WTC11 (cell line): ENCODE measurements at regions not wholly inside any gene's neighbourhood (a gene's known extent, or its start where the extent isn't known, plus 50 kb on each side); places are given as distances from the start of the nearest gene placed in this dataset.

Experiments
- ATAC-seq: fragments of 200-7000 bp; cut with Tn5 transposase; 2 replicates; pipeline ENCODE4 v1.10.0; 2021; ENCODE audit warnings: mild to moderate bottlenecking, moderate library complexity
- CTCF ChIA-PET: fragments of 300-600 bp; sonication (Branson Sonifier 250); formaldehyde crosslinking; loops from one replicate; lab custom pipeline; 2021; ENCODE audit warnings: antibody characterized with exemption; lab: Charles Lee
- POLR2A ChIA-PET: fragments of 350-600 bp; sonication (Branson Sonifier 250); formaldehyde crosslinking; loops from one replicate; lab custom pipeline; 2021; ENCODE audit warnings: antibody characterized with exemption; lab: Charles Lee
- DNase-seq: peaks from one replicate; pipeline ENCODE4 v3.0.0; 2021; ENCODE audit warnings: low spot score
- H3K27ac Mint-ChIP-seq: 2 replicates; pipeline ENCODE4 v1.8.0; 2021; ENCODE audit warnings: mixed read lengths
- H3K27me3 Mint-ChIP-seq: 2 replicates; pipeline ENCODE4 v1.8.0; 2021; ENCODE audit warnings: low read depth, mild to moderate bottlenecking, moderate library complexity, mixed read lengths
- H3K36me3 Mint-ChIP-seq: 2 replicates; pipeline ENCODE4 v1.8.0; 2021; ENCODE audit warnings: mixed read lengths
- H3K4me1 Mint-ChIP-seq: 2 replicates; pipeline ENCODE4 v1.8.0; 2022; ENCODE audit warnings: mixed read lengths
- H3K4me3 Mint-ChIP-seq: 2 replicates; pipeline ENCODE4 v1.8.0; 2021; ENCODE audit warnings: mild to moderate bottlenecking, moderate library complexity, mixed read lengths
- H3K9me3 Mint-ChIP-seq: 2 replicates; pipeline ENCODE4 v1.8.0; 2021; ENCODE audit warnings: mixed read lengths
- AFF4 ChIP-seq: sonication (generic); formaldehyde crosslinking; IDR thresholded peaks from 2 replicates; pipeline ENCODE4 v1.8.1; 2023; ENCODE audit warnings: mild to moderate bottlenecking, missing genetic modification reagents, borderline replicate concordance
- ATF1 ChIP-seq: sonication (generic); formaldehyde crosslinking; IDR thresholded peaks from 2 replicates; pipeline ENCODE4 v1.8.1; 2023; ENCODE audit warnings: mild to moderate bottlenecking, moderate library complexity, missing genetic modification reagents
- ATF6 ChIP-seq: sonication (generic); formaldehyde crosslinking; IDR thresholded peaks from 2 replicates; pipeline ENCODE4 v1.8.1; 2023; ENCODE audit warnings: mild to moderate bottlenecking, missing genetic modification reagents
- CBFB ChIP-seq: sonication (generic); formaldehyde crosslinking; IDR thresholded peaks from 2 replicates; pipeline ENCODE4 v1.8.1; 2022; ENCODE audit warnings: mild to moderate bottlenecking, low read depth, missing genetic modification reagents
- CREM ChIP-seq: sonication (generic); formaldehyde crosslinking; IDR thresholded peaks from 2 replicates; pipeline ENCODE4 v1.8.1; 2022; ENCODE audit warnings: mild to moderate bottlenecking, missing genetic modification reagents, moderate library complexity
- FOXJ3 ChIP-seq: sonication (generic); formaldehyde crosslinking; IDR thresholded peaks from 2 replicates; pipeline ENCODE4 v1.9.0; 2021; ENCODE audit warnings: missing genetic modification reagents, mild to moderate bottlenecking, borderline replicate concordance
- FOXP1 ChIP-seq: sonication (generic); formaldehyde crosslinking; IDR thresholded peaks from 2 replicates; pipeline ENCODE4 v1.8.0; 2022; ENCODE audit warnings: missing genetic modification reagents, mild to moderate bottlenecking, moderate library complexity, borderline replicate concordance
- GABPB1 ChIP-seq: sonication (generic); formaldehyde crosslinking; IDR thresholded peaks from 2 replicates; pipeline ENCODE4 v1.8.1; 2023; ENCODE audit warnings: mild to moderate bottlenecking, missing genetic modification reagents
- IRF2 ChIP-seq: sonication (generic); formaldehyde crosslinking; IDR thresholded peaks from 2 replicates; pipeline ENCODE4 v1.8.0; 2022; ENCODE audit warnings: low read depth, missing genetic modification reagents, borderline replicate concordance
- MXD4 ChIP-seq: fragments of 250-450 bp; sonication (Bioruptor Pico); IDR thresholded peaks from 2 replicates; pipeline ENCODE4 v1.8.0; 2021; ENCODE audit warnings: mild to moderate bottlenecking, moderate library complexity, borderline replicate concordance
- NFYB ChIP-seq: sonication (generic); formaldehyde crosslinking; conservative IDR thresholded peaks from 2 replicates; pipeline ENCODE4 v1.8.0; 2022; ENCODE audit warnings: low read depth, missing genetic modification reagents
- RELA ChIP-seq: sonication (generic); formaldehyde crosslinking; IDR thresholded peaks from 2 replicates; pipeline ENCODE4 v1.8.1; 2022; ENCODE audit warnings: missing genetic modification reagents, mild to moderate bottlenecking, borderline replicate concordance
- SP1 ChIP-seq: sonication (generic); formaldehyde crosslinking; conservative IDR thresholded peaks from 2 replicates; pipeline ENCODE4 v1.8.1; 2022; ENCODE audit warnings: missing genetic modification reagents
- USF1 ChIP-seq: sonication (generic); formaldehyde crosslinking; IDR thresholded peaks from 2 replicates; pipeline ENCODE4 v1.8.0; 2022; ENCODE audit warnings: mild to moderate bottlenecking, missing genetic modification reagents
- ZNF121 ChIP-seq: sonication (generic); formaldehyde crosslinking; IDR thresholded peaks from 2 replicates; pipeline ENCODE4 v1.8.0; 2023; ENCODE audit warnings: missing genetic modification reagents
- ZNF232 ChIP-seq: sonication (generic); formaldehyde crosslinking; IDR thresholded peaks from 2 replicates; pipeline ENCODE4 v1.8.0; 2022; ENCODE audit warnings: mild to moderate bottlenecking, missing genetic modification reagents
- ZNF396 ChIP-seq: fragments of 250-450 bp; sonication (Bioruptor Pico); IDR thresholded peaks from 2 replicates; pipeline ENCODE4 v1.8.0; 2021; ENCODE audit warnings: mild to moderate bottlenecking, moderate library complexity, borderline replicate concordance
- ZSCAN18 ChIP-seq: fragments of 250-450 bp; sonication (Bioruptor Pico); IDR thresholded peaks from 2 replicates; pipeline ENCODE4 v2.1.2; 2022; ENCODE audit warnings: mild to moderate bottlenecking, moderate library complexity

- DNase-seq (no peak), ATAC-seq (no peak)
- peaks cover 7% of the 10 kb centered on the region; the same call in 1 of the 2 replicates for H3K27me3 Mint-ChIP-seq
- no peaks in the 10 kb centered on the region for H3K36me3 Mint-ChIP-seq
- peaks cover 14% of the 10 kb centered on the region for H3K9me3 Mint-ChIP-seq
- H3K27ac Mint-ChIP-seq, result no peak overlapping the region
- ChIA-PET POLR2A (no interaction called here), CTCF (no interaction called here)
- H3K4me3 Mint-ChIP-seq, result no peak overlapping the region
- peaks cover 18% of the 10 kb centered on the region for H3K4me1 Mint-ChIP-seq
- TF ChIP-seq USF1 (CRISPR knock-in tag) (no peak), SP1 (CRISPR knock-in tag) (no peak), ZNF396 (no peak), GABPB1 (CRISPR knock-in tag) (no peak), CBFB (CRISPR knock-in tag) (no peak), NFYB (no peak), CREM (no peak), ZNF121 (no peak)
Measured at GRCh38 chr6:51029561-51029960, 210.9 kb downstream of the TFAP2B start.

GRCh38 chr6:51045548-51045947, 226.9 kb downstream of the TFAP2B start:
- no peaks in the 10 kb centered on the region for H3K36me3 Mint-ChIP-seq
- no peaks in the 10 kb centered on the region for H3K27me3 Mint-ChIP-seq
- no peak for DNase-seq
- H3K4me3 Mint-ChIP-seq, result no peak overlapping the region
- no peak overlapping the region for H3K27ac Mint-ChIP-seq
- ChIA-PET POLR2A (no interaction called here), CTCF (no interaction called here)
- H3K4me1 Mint-ChIP-seq, result no peaks in the 10 kb centered on the region
- ATAC-seq, result no peak
- no peaks in the 10 kb centered on the region for H3K9me3 Mint-ChIP-seq
- TF ChIP-seq ZNF232 (CRISPR knock-in tag) (no peak), MXD4 (CRISPR knock-in tag) (no peak), ATF6 (CRISPR knock-in tag) (no peak), IRF2 (CRISPR knock-in tag) (no peak), SP1 (CRISPR knock-in tag) (no peak)

GRCh38 chr6:51049288-51049982, 230.8 kb downstream of the TFAP2B start:
- Mint-ChIP-seq H3K4me3 (no peak overlapping the region), H3K4me1 (no peaks in the 10 kb centered on the region), H3K9me3 (peaks cover 24% of the 10 kb centered on the region), H3K27ac (no peak overlapping the region), H3K36me3 (peaks cover 4% of the 10 kb centered on the region; the same call in 1 of the 2 replicates), H3K27me3 (no peaks in the 10 kb centered on the region)
- TF ChIP-seq FOXP1 (CRISPR knock-in tag), result no peak
- no peak for TF ChIP-seq RELA (CRISPR knock-in tag)
- no peak for TF ChIP-seq AFF4
- TF ChIP-seq ATF1, result no peak
- TF ChIP-seq ZSCAN18, result no peak
- TF ChIP-seq FOXJ3 (CRISPR knock-in tag), result no peak
- ChIA-PET CTCF (no interaction called here), POLR2A (no interaction called here)
- DNase-seq, result no peak
- no peak for ATAC-seq
